Endothelial cell (in vitro differentiated cells): ENCODE measurements at regions not wholly inside any gene's neighbourhood (a gene's known extent, or its start where the extent isn't known, plus 50 kb on each side); places are given as distances from the start of the nearest gene placed in this dataset.

ENCODE experiments used
- DNase-seq: peaks from one replicate; pipeline ENCODE4 v3.0.0; 2021; ENCODE audit warnings: low spot score
- H3K27ac Mint-ChIP-seq: one replicate; pipeline ENCODE4 v1.8.0; 2021; ENCODE audit warnings: mixed read lengths, inconsistent platforms; ENCODE audit not compliant: unreplicated experiment
- H3K27me3 Mint-ChIP-seq: one replicate; pipeline ENCODE4 v1.8.0; 2021; ENCODE audit warnings: mild to moderate bottlenecking, moderate library complexity, mixed read lengths, inconsistent platforms; ENCODE audit not compliant: unreplicated experiment
- H3K36me3 Mint-ChIP-seq: one replicate; pipeline ENCODE4 v1.8.0; 2021; ENCODE audit warnings: mild to moderate bottlenecking, low read depth, mixed read lengths, inconsistent platforms; ENCODE audit not compliant: unreplicated experiment
- H3K4me1 Mint-ChIP-seq: one replicate; pipeline ENCODE4 v1.8.0; 2021; ENCODE audit warnings: mild to moderate bottlenecking, mixed read lengths, inconsistent platforms; ENCODE audit not compliant: unreplicated experiment
- H3K4me3 Mint-ChIP-seq: one replicate; pipeline ENCODE4 v1.8.0; 2021; ENCODE audit warnings: mild to moderate bottlenecking, mixed read lengths, inconsistent platforms; ENCODE audit not compliant: unreplicated experiment
- H3K9me3 Mint-ChIP-seq: one replicate; pipeline ENCODE4 v1.8.0; 2021; ENCODE audit warnings: mixed read lengths, inconsistent platforms; ENCODE audit not compliant: unreplicated experiment
- CTCF ChIP-seq: fragments of 200-600 bp; sonication (generic); IDR thresholded peaks from one replicate; pipeline ENCODE4 v1.5.0; 2021; ENCODE audit warnings: antibody characterized with exemption; ENCODE audit not compliant: unreplicated experiment

DNA sequence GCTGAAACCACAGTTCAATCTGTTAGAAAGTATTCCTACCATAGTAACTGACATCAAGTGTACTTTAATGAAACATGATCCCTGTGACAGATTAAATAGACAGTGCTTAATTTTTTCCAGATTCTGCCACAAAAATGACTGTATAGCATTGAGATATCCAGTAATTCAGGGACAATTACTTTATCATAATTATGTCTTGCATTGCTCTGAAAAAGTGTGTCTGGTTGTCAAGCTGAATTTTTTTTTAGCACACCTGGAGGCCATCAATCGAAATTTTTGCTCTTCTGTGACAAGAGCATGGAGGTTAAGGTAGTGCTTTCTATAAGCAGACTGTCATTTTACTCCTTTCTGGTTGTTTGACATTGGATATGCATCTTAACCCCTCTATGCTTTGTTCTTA is 1083.8 kb upstream of the NRXN1 start:
- TF ChIP-seq CTCF, result no peak
- no peaks in the 10 kb centered on the region for H3K27me3 Mint-ChIP-seq
- no peaks in the 10 kb centered on the region for H3K4me1 Mint-ChIP-seq
- no peak overlapping the region for H3K27ac Mint-ChIP-seq
- no peaks in the 10 kb centered on the region for H3K36me3 Mint-ChIP-seq
- H3K4me3 Mint-ChIP-seq, result no peak overlapping the region
- DNase-seq, result no peak
- no peaks in the 10 kb centered on the region for H3K9me3 Mint-ChIP-seq

- Mint-ChIP-seq H3K27me3 (no peaks in the 10 kb centered on the region), H3K9me3 (no peaks in the 10 kb centered on the region), H3K4me3 (no peak overlapping the region), H3K4me1 (no peaks in the 10 kb centered on the region), H3K27ac (no peak overlapping the region), H3K36me3 (no peaks in the 10 kb centered on the region)
- DNase-seq, result no peak
- TF ChIP-seq CTCF, result no peak
These were observed 1081.4 kb upstream of the NRXN1 start for GRCh38 chr2:52113338-52113737.

- no peaks in the 10 kb centered on the region for H3K4me1 Mint-ChIP-seq
- no peaks in the 10 kb centered on the region for H3K27me3 Mint-ChIP-seq
- H3K9me3 Mint-ChIP-seq, result no peaks in the 10 kb centered on the region
- no peak overlapping the region for H3K27ac Mint-ChIP-seq
- H3K4me3 Mint-ChIP-seq, result no peak overlapping the region
- TF ChIP-seq CTCF, result no peak
- H3K36me3 Mint-ChIP-seq, result no peaks in the 10 kb centered on the region
- no peak for DNase-seq
These were observed 1080.2 kb upstream of the NRXN1 start for GRCh38 chr2:52112141-52112540.

DNA sequence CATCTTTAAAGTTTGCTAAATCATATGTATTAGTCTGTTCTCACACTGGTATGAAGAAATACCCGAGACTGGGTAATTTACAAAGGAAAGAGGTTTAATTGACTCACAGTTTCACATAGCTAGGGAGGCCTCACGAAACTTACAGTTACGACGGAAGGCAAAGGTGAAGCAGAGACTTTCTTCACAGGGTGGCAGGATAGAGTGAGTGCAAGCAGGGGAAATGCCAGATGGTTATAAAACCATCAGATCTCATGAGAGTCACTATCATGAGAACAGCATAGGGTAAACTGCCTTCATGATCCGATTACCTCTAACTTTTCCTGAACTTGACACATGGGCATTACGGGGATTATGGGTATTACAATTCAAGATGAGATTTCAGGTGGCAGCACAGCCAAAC is 1075.2 kb upstream of the NRXN1 start:
- no peak for TF ChIP-seq CTCF
- no peak overlapping the region for H3K27ac Mint-ChIP-seq
- H3K36me3 Mint-ChIP-seq, result no peaks in the 10 kb centered on the region
- no peak for DNase-seq
- H3K9me3 Mint-ChIP-seq, result no peaks in the 10 kb centered on the region
- no peaks in the 10 kb centered on the region for H3K27me3 Mint-ChIP-seq
- H3K4me3 Mint-ChIP-seq, result no peak overlapping the region
- no peaks in the 10 kb centered on the region for H3K4me1 Mint-ChIP-seq

DNA sequence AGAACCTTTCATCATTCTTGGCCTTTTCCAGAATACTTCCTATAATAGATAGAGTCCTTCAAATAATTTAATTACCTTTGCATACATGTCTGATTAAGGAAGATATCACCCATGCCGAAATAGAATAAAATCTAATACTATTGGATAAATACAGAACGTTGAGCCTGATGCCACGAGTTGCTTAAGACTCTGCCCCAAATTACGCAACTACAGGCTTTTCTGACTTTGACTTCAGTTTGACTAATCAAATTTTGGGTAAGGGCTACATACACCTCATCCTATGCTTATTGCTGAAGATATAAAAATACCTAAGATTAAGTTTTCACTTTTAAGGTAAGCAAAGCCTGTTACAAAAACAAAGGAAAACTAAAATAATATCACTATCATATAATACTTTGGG is 1065.1 kb upstream of the NRXN1 start:
- no peak for DNase-seq

More for the DNA sequence above, 1065.1 kb upstream of the NRXN1 start:
- no peak for TF ChIP-seq CTCF
- Mint-ChIP-seq H3K27me3 (no peaks in the 10 kb centered on the region), H3K4me3 (no peak overlapping the region), H3K27ac (no peak overlapping the region), H3K9me3 (no peaks in the 10 kb centered on the region), H3K4me1 (no peaks in the 10 kb centered on the region), H3K36me3 (no peaks in the 10 kb centered on the region)
